HG03175 (cell line): ENCODE measurements at regions not wholly inside any gene's neighbourhood (a gene's known extent, or its start where the extent isn't known, plus 50 kb on each side); places are given as distances from the start of the nearest gene placed in this dataset.
"Not testable (repeated sequence)": the region's sequence is repeated elsewhere in the genome, so short reads cannot be mapped to it uniquely, and the experiment has no call there.

Source experiments
- ATAC-seq: cut with Tn5 transposase; IDR thresholded peaks from one replicate; pipeline ENCODE4 v1.9.1; 2021; ENCODE audit warnings: mild to moderate bottlenecking, moderate library complexity; ENCODE audit not compliant: unreplicated experiment

GRCh38 chr2:215799194-215799593 is 214.2 kb downstream of the MREG start:
- ATAC-seq: no peak

GRCh38 chr2:215797676-215798075 is 215.7 kb downstream of the MREG start:
- no peak for ATAC-seq

- ATAC-seq: no peak
Observed at GRCh38 chr2:215796140-215796855, 217.1 kb downstream of the MREG start.

- ATAC-seq: no peak
Observed at GRCh38 chr2:215794829-215795546, 218.4 kb downstream of the MREG start.

GRCh38 chr2:215793747-215794595 is 219.4 kb downstream of the MREG start:
- ATAC-seq: peak; percentile 57

- ATAC-seq: no peak
Observed at GRCh38 chr2:215791481-215791937, 221.8 kb downstream of the MREG start.

GRCh38 chr2:215790523-215791421 is 222.6 kb downstream of the MREG start:
- ATAC-seq: no peak

GRCh38 chr2:215787565-215788178 is 225.7 kb downstream of the MREG start:
- no peak for ATAC-seq

GRCh38 chr2:215787025-215787424 is 226.3 kb downstream of the MREG start:
- ATAC-seq: no peak

GRCh38 chr2:215784371-215784783 is 229.0 kb downstream of the MREG start:
- no peak for ATAC-seq

GRCh38 chr2:215783640-215784039 is 229.7 kb downstream of the MREG start:
- not testable (repeated sequence) for ATAC-seq

GRCh38 chr2:215782965-215783364 is 230.4 kb downstream of the MREG start:
- no peak for ATAC-seq

GRCh38 chr2:215782295-215782694 is 231.1 kb downstream of the MREG start:
- ATAC-seq: no peak

- no peak for ATAC-seq
Observed at GRCh38 chr2:215780907-215781685, 232.3 kb downstream of the MREG start.

- no peak for ATAC-seq
Observed at GRCh38 chr2:215780313-215780712, 233.0 kb downstream of the MREG start.

GRCh38 chr2:215779912-215780311 is 233.4 kb downstream of the MREG start:
- no peak for ATAC-seq

- no peak for ATAC-seq
Observed at GRCh38 chr2:215777465-215778044, 235.8 kb downstream of the MREG start.

GRCh38 chr2:215775106-215775505 is 238.2 kb downstream of the MREG start:
- no peak for ATAC-seq

- ATAC-seq: no peak
Observed at GRCh38 chr2:215773728-215774127, 239.6 kb downstream of the MREG start.
